SK-N-SH (cell line): ENCODE measurements at regions not wholly inside any gene's neighbourhood (a gene's known extent, or its start where the extent isn't known, plus 50 kb on each side); places are given as distances from the start of the nearest gene placed in this dataset.

Experiments
- CTCF ChIA-PET: fragments of 300-600, 350-600 bp; formaldehyde crosslinking; extraction: SDS; loops from one replicate; lab custom pipeline; 2021; lab: Yijun Ruan, JAX
- POLR2A ChIA-PET: fragments of 350-600 bp; sonication (Branson Sonifier 250); formaldehyde crosslinking; extraction: SDS; loops from one replicate; lab custom pipeline; 2020; ENCODE audit warnings: antibody characterized with exemption, inconsistent platforms; lab: Yijun Ruan, JAX
- DNase-seq: peaks from one replicate; pipeline ENCODE4 v3.0.0; 2012
- H2AFZ ChIP-seq: fragments of 200-600 bp; sonication (generic); 2 replicates; pipeline ENCODE4 v1.8.1; 2016; ENCODE audit warnings: antibody characterized with exemption, mild to moderate bottlenecking, low read depth
- H3F3A ChIP-seq: fragments of 200-600 bp; sonication (generic); replicated peaks from 2 replicates; pipeline ENCODE3; 2016; ENCODE audit warnings: antibody characterized with exemption, mild to moderate bottlenecking; ENCODE audit not compliant: insufficient read depth
- H3K27ac ChIP-seq, 2 experiments: fragments of 200-500 bp in 1 of 2; fragments of 200-600 bp in 1 of 2; sonication (Bioruptor generic) in 1 of 2; sonication (generic), shearing (Covaris generic) in 1 of 2; 2 replicates each; pipeline versions ENCODE4 v1.5.1 to v1.6.1; 2014 to 2016; ENCODE audit warnings: low read depth in 2 of 2, inconsistent platforms in 1 of 2, low read length in 1 of 2, mild to moderate bottlenecking in 1 of 2, mixed read lengths in 1 of 2
- H3K27me3 ChIP-seq: fragments of 200-600 bp; sonication (generic), shearing (Covaris generic); 2 replicates; pipeline ENCODE4 v1.6.1; 2016; ENCODE audit warnings: mixed run types; ENCODE audit not compliant: insufficient read depth
- H3K36me3 ChIP-seq, 2 experiments: fragments of 200-500 bp in 1 of 2; fragments of 200-600 bp in 1 of 2; sonication (Bioruptor generic) in 1 of 2; sonication (generic) in 1 of 2; replicated peaks in 1 of 2; 2 replicates each; pipeline versions ENCODE3 to v1.5.1; 2014 to 2016; ENCODE audit warnings: low read length in 1 of 2, mild to moderate bottlenecking in 1 of 2; ENCODE audit not compliant: insufficient read depth in 2 of 2, control insufficient read depth in 1 of 2
- H3K4me1 ChIP-seq, 2 experiments: fragments of 200-500 bp in 1 of 2; fragments of 200-600 bp in 1 of 2; sonication (Bioruptor generic) in 1 of 2; sonication (generic), shearing (Covaris generic) in 1 of 2; 2 replicates each; pipeline versions ENCODE4 v1.5.1 to v1.6.1; 2014 to 2016; ENCODE audit warnings: low read depth in 1 of 2, low read length in 1 of 2, mixed run types in 1 of 2; ENCODE audit not compliant: insufficient read depth in 2 of 2, control insufficient read depth in 1 of 2
- H3K4me2 ChIP-seq: fragments of 200-600 bp; sonication (generic), shearing (Covaris generic); 2 replicates; pipeline ENCODE4 v1.6.1; 2017; ENCODE audit warnings: mixed run types
- H3K4me3 ChIP-seq, 2 experiments: fragments of 200-500 bp in 1 of 2; fragments of 200-600 bp in 1 of 2; sonication (Bioruptor generic) in 1 of 2; sonication (generic), shearing (Covaris generic) in 1 of 2; 2 replicates each; pipeline versions ENCODE4 v1.5.1 to v1.8.1; 2014 to 2016; ENCODE audit warnings: low read depth in 2 of 2, inconsistent platforms in 1 of 2, low read length in 1 of 2, mild to moderate bottlenecking in 1 of 2, mixed read lengths in 1 of 2, moderate library complexity in 1 of 2
- H3K79me2 ChIP-seq: fragments of 200-600 bp; sonication (generic); 2 replicates; pipeline ENCODE4 v1.8.1; 2017; ENCODE audit warnings: mild to moderate bottlenecking; ENCODE audit not compliant: insufficient read depth
- H3K9ac ChIP-seq: fragments of 200-600 bp; sonication (generic); 2 replicates; pipeline ENCODE4 v1.6.1; 2017; ENCODE audit warnings: mixed run types
- H3K9me2 ChIP-seq: fragments of 200-600 bp; sonication (generic); 2 replicates; pipeline ENCODE4 v1.6.1; 2017; ENCODE audit warnings: mixed run types
- H3K9me3 ChIP-seq: fragments of 200-600 bp; sonication (generic); 2 replicates; pipeline ENCODE4 v1.6.1; 2017; ENCODE audit warnings: mixed run types, mild to moderate bottlenecking, moderate library complexity
- H4K20me1 ChIP-seq: fragments of 200-600 bp; sonication (generic); 2 replicates; pipeline ENCODE4 v1.6.1; 2017; ENCODE audit warnings: mild to moderate bottlenecking, mixed run types; ENCODE audit not compliant: insufficient read depth
- EZH2phosphoT487 ChIP-seq: fragments of 200-600 bp; sonication (generic); IDR thresholded peaks from 2 replicates; pipeline ENCODE4 v1.6.1; 2017; ENCODE audit warnings: low read depth, mixed run types, mild to moderate bottlenecking, antibody characterized with exemption, moderate library complexity, borderline replicate concordance
- FOXJ3 ChIP-seq: sonication (generic); formaldehyde crosslinking; IDR thresholded peaks from 2 replicates; pipeline ENCODE4 v1.5.1; 2020; ENCODE audit warnings: mild to moderate bottlenecking, missing genetic modification reagents
- FOXM1 ChIP-seq: IDR thresholded peaks from 2 replicates; pipeline ENCODE4 v1.4.0; 2012; ENCODE audit warnings: low read depth, mild to moderate bottlenecking
- MAX ChIP-seq: IDR thresholded peaks from 2 replicates; pipeline ENCODE4 v1.4.0; 2012; ENCODE audit warnings: low read depth
- MXI1 ChIP-seq: IDR thresholded peaks from 2 replicates; pipeline ENCODE4 v1.6.1; 2012; ENCODE audit warnings: mild to moderate bottlenecking, low read depth, low read length, improper control_type of control experiment
- POLR2AphosphoS5 ChIP-seq: IDR thresholded peaks from 2 replicates; pipeline ENCODE4 v1.6.1; 2012; ENCODE audit warnings: low read depth, low read length
- RFX5 ChIP-seq: IDR thresholded peaks from 2 replicates; pipeline ENCODE4 v1.6.1; 2012; ENCODE audit warnings: mild to moderate bottlenecking, improper control_type of control experiment, low read length
- RXRA ChIP-seq: IDR thresholded peaks from 2 replicates; pipeline ENCODE4 v1.4.0; 2012; ENCODE audit warnings: low read depth, mild to moderate bottlenecking, borderline replicate concordance
- SIN3A ChIP-seq: IDR thresholded peaks from 2 replicates; pipeline ENCODE4 v1.6.1; 2012; ENCODE audit warnings: low read depth, mild to moderate bottlenecking, low read length, moderate library complexity, borderline replicate concordance
- SMC3 ChIP-seq: IDR thresholded peaks from 2 replicates; pipeline ENCODE4 v1.6.1; 2012; ENCODE audit warnings: low read depth, low read length, improper control_type of control experiment
- TAF1 ChIP-seq: IDR thresholded peaks from 2 replicates; pipeline ENCODE4 v1.6.1; 2012; ENCODE audit warnings: low read depth, mild to moderate bottlenecking, low read length, moderate library complexity, borderline replicate concordance
- TEAD4 ChIP-seq: IDR thresholded peaks from 2 replicates; pipeline ENCODE4 v1.4.0; 2012; ENCODE audit warnings: mild to moderate bottlenecking, borderline replicate concordance; ENCODE audit not compliant: insufficient read depth
- USF1 ChIP-seq: IDR thresholded peaks from 2 replicates; pipeline ENCODE4 v1.4.0; 2012; ENCODE audit warnings: low read depth, borderline replicate concordance
- USF2 ChIP-seq: fragments of 150-350 bp; IDR thresholded peaks from 2 replicates; pipeline ENCODE4 v1.6.1; 2017; ENCODE audit warnings: antibody characterized with exemption, low read length, low read depth, borderline replicate concordance
- YY1 ChIP-seq: IDR thresholded peaks from 2 replicates; pipeline ENCODE4 v1.4.0; 2012; ENCODE audit warnings: low read depth, mild to moderate bottlenecking
- WGBS: methylation state at CpG from one replicate; pipeline ENCODE4 v1.1.6; 2017; ENCODE audit warnings: low lambda C conversion rate; 5-methylcytosine and 5-hydroxymethylcytosine counted together
- TF ChIP-seq, protein P1 (sequence below): IDR thresholded peaks from 2 replicates; pipeline ENCODE4; 2012
- TF ChIP-seq, protein P2 (sequence below): IDR thresholded peaks from 2 replicates; pipeline ENCODE4 v1.6.1; 2012; ENCODE audit warnings: mild to moderate bottlenecking, low read depth, low read length, moderate library complexity

DNA sequence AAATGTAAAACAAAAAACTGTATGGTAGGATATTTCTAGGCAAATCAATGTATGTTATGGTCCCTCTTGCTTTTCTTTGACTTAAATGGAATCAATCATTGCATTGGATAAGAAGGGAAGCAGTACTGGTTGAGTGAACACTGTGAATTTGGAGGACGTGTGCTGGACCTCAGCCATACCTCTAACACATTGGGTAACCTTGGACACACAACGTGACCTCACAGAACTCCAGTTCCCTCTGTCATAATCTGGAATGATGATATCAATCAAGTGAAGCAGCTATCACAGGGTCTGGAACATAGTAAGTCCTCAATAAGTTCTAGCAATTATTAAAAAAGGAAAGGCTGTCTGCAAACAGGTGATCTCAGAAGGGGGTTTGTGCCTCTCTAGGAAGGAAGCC, 474.9 kb upstream of the TCF4 start:
- WGBS: 52% methylated on average over 2 of the region's 2 CpGs
- Histone ChIP-seq H3K4me1 (peaks cover 2 to 12% of the 10 kb centered on the region in 2 experiments; a peak in 3 of 4 replicates), H3K36me3 (no peaks in the 10 kb centered on the region), H3F3A (no peaks in the 10 kb centered on the region), H3K9ac (no peak overlapping the region), H2AFZ (no peak overlapping the region), H4K20me1 (no peaks in the 10 kb centered on the region), H3K9me2 (no peaks in the 10 kb centered on the region), H3K27ac (no peak overlapping the region), H3K9me3 (no peaks in the 10 kb centered on the region), H3K4me3 (no peak overlapping the region), H3K27me3 (no peaks in the 10 kb centered on the region), H3K79me2 (no peaks in the 10 kb centered on the region), H3K4me2 (no peak overlapping the region)
- no peak for DNase-seq
- no peak for TF ChIP-seq USF2
- TF ChIP-seq EZH2phosphoT487: no peak
- no peak for TF ChIP-seq RXRA
- CTCF ChIA-PET: interaction anchor here (0.7 to 2.2 kb wide), 3 partner anchors 11 to 281 kb away, joined by 3 to 7 read pairs (median 6); no protein-coding TSS in a partner anchor
- POLR2A ChIA-PET: no interaction called here

- H3K36me3 ChIP-seq: no peaks in the 10 kb centered on the region
- H3F3A ChIP-seq: no peaks in the 10 kb centered on the region
- no peaks in the 10 kb centered on the region for H3K79me2 ChIP-seq
- ChIA-PET POLR2A (no interaction called here), CTCF (interaction anchor here (1.2 to 2.2 kb wide), 2 partner anchors 9 to 20 kb away, joined by 3 to 7 read pairs; no protein-coding TSS in a partner anchor)
- H3K4me2 ChIP-seq: no peak overlapping the region
- no peak overlapping the region for H3K4me3 ChIP-seq
- TF ChIP-seq FOXM1: no peak
- TF ChIP-seq RXRA: no peak
- TF ChIP-seq TAF1: no peak
- TF ChIP-seq TEAD4: no peak
- no peak for TF ChIP-seq RFX5
- TF ChIP-seq, protein P1, sequence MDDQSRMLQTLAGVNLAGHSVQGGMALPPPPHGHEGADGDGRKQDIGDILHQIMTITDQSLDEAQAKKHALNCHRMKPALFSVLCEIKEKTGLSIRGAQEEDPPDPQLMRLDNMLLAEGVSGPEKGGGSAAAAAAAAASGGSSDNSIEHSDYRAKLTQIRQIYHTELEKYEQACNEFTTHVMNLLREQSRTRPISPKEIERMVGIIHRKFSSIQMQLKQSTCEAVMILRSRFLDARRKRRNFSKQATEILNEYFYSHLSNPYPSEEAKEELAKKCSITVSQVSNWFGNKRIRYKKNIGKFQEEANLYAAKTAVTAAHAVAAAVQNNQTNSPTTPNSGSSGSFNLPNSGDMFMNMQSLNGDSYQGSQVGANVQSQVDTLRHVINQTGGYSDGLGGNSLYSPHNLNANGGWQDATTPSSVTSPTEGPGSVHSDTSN: no peak
- TF ChIP-seq MAX: no peak
- no peak for TF ChIP-seq YY1
- TF ChIP-seq POLR2AphosphoS5: no peak
- TF ChIP-seq USF1: no peak
- no peak for TF ChIP-seq MXI1
- no peak for TF ChIP-seq FOXJ3 (CRISPR knock-in tag)
- TF ChIP-seq, protein P2, sequence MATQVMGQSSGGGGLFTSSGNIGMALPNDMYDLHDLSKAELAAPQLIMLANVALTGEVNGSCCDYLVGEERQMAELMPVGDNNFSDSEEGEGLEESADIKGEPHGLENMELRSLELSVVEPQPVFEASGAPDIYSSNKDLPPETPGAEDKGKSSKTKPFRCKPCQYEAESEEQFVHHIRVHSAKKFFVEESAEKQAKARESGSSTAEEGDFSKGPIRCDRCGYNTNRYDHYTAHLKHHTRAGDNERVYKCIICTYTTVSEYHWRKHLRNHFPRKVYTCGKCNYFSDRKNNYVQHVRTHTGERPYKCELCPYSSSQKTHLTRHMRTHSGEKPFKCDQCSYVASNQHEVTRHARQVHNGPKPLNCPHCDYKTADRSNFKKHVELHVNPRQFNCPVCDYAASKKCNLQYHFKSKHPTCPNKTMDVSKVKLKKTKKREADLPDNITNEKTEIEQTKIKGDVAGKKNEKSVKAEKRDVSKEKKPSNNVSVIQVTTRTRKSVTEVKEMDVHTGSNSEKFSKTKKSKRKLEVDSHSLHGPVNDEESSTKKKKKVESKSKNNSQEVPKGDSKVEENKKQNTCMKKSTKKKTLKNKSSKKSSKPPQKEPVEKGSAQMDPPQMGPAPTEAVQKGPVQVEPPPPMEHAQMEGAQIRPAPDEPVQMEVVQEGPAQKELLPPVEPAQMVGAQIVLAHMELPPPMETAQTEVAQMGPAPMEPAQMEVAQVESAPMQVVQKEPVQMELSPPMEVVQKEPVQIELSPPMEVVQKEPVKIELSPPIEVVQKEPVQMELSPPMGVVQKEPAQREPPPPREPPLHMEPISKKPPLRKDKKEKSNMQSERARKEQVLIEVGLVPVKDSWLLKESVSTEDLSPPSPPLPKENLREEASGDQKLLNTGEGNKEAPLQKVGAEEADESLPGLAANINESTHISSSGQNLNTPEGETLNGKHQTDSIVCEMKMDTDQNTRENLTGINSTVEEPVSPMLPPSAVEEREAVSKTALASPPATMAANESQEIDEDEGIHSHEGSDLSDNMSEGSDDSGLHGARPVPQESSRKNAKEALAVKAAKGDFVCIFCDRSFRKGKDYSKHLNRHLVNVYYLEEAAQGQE: no peak
- TF ChIP-seq SIN3A: no peak
- TF ChIP-seq SMC3: no peak
- no peaks in the 10 kb centered on the region for H3K4me1 ChIP-seq
- WGBS: 32% methylated on average over 2 of the region's 2 CpGs
- H3K9me2 ChIP-seq: no peaks in the 10 kb centered on the region
- H3K27me3 ChIP-seq: no peaks in the 10 kb centered on the region
- no peak overlapping the region for H2AFZ ChIP-seq
- no peak overlapping the region for H3K9ac ChIP-seq
- no peaks in the 10 kb centered on the region for H4K20me1 ChIP-seq
- DNase-seq: no peak
- H3K9me3 ChIP-seq: no peaks in the 10 kb centered on the region
- no peak overlapping the region for H3K27ac ChIP-seq
These were observed 473.1 kb upstream of the TCF4 start for GRCh38 chr18:56060967-56061541.
